AG09309 (cell line): ENCODE measurements at regions not wholly inside any gene's neighbourhood (a gene's known extent, or its start where the extent isn't known, plus 50 kb on each side); places are given as distances from the start of the nearest gene placed in this dataset.

ENCODE experiments used
- DNase-seq: peaks from one replicate; pipeline ENCODE4 v3.0.0-alpha.2; 2010; ENCODE audit warnings: low read depth
- H3K4me3 ChIP-seq: 2 replicates; pipeline ENCODE4 v1.5.1; 2011; ENCODE audit warnings: mild to moderate bottlenecking, low read depth, low read length, moderate library complexity; ENCODE audit not compliant: control insufficient read depth
- TF ChIP-seq, protein P1 (sequence below): IDR thresholded peaks from 2 replicates; pipeline ENCODE4 v1.5.1; 2011; ENCODE audit warnings: mild to moderate bottlenecking, low read depth, low read length, inconsistent platforms; ENCODE audit not compliant: insufficient read depth, control insufficient read depth; ENCODE audit errors: missing control alignments

DNA sequence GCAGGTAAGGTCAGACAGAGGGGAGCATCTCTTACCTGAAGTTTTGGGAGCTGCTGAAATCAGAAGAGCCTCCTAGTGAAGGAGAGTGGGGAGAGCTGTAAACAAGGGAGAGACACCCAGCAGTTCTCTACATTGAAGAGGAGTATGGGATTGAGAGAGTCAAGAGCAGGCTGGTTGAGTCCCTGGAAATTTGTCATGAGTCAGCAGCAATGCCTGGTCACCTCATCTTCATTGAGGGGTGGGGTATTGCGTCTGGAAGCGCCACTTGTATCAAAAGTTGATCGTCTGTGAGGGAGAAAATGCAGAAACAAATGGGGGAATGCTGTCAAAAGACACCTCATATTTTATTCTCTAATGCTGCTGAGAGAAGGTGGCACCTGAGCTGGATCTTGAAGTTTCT is 256.6 kb upstream of the CFAP20DC start:
- TF ChIP-seq, protein P1, sequence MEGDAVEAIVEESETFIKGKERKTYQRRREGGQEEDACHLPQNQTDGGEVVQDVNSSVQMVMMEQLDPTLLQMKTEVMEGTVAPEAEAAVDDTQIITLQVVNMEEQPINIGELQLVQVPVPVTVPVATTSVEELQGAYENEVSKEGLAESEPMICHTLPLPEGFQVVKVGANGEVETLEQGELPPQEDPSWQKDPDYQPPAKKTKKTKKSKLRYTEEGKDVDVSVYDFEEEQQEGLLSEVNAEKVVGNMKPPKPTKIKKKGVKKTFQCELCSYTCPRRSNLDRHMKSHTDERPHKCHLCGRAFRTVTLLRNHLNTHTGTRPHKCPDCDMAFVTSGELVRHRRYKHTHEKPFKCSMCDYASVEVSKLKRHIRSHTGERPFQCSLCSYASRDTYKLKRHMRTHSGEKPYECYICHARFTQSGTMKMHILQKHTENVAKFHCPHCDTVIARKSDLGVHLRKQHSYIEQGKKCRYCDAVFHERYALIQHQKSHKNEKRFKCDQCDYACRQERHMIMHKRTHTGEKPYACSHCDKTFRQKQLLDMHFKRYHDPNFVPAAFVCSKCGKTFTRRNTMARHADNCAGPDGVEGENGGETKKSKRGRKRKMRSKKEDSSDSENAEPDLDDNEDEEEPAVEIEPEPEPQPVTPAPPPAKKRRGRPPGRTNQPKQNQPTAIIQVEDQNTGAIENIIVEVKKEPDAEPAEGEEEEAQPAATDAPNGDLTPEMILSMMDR = no peak
- no peak overlapping the region for H3K4me3 ChIP-seq
- DNase-seq = no peak

DNA sequence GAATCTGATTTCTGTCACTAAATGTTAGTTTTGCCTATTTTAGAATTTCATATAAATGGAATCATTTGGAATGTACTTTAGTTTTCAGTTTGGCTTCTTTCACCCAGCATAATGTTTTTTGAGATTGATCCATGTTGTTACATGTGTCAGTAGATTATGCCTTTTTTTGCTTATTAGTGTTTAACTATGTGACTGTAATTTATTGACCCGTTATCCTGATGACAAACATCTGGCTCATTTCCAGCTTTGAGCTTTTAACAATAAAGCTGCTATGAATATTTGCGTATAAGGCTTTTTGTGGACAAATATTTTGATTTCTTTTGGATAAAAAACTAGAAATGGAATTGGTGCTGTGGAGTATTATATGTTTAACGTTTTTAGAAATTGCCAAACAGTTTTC is 254.5 kb upstream of the CFAP20DC start:
- TF ChIP-seq, protein P1 = no peak
- no peak for DNase-seq
- H3K4me3 ChIP-seq = no peak overlapping the region

DNA sequence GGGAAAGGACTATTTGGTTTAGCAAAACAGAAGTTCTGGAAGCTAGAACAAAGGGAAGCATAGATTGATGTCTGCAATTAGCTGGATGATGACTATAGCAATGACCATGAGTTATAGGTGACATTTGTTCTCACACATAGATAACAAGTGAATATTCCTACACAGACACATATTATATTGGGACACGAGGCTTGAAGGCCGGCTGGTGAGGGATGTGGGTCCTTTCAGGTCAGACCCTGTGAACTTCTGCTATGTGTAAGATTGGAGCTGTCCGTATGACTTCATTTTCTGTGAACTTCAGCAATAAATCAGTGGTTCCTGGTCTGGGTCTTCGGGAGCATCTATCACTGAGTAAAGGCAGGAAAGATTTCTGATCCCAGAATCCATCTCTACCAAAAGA is 253.6 kb upstream of the CFAP20DC start:
- no peak overlapping the region for H3K4me3 ChIP-seq
- TF ChIP-seq, protein P1 = no peak
- DNase-seq = no peak

GRCh38 chr3:59302442-59302841 is 252.6 kb upstream of the CFAP20DC start:
- TF ChIP-seq, protein P1 = no peak
- no peak for DNase-seq

DNA sequence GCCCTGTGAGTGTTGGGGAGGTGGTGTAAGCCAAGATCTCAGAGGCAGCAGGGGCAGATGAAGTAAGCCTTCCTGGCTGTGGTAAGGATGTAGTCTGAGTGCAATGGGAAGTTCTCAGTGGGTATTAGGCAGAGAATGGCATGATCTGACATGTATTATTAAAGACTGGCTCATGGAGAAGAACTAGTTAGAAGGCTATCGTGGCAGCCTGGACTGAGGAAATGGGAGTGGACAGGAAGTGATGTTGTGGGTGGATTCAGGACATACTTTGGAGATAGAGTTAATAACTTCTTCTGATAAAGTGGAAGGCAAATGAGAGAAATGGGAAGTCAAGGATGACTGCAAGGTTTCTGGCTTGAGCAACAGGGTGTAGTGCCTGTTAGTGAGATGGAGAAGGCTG is 250.9 kb upstream of the CFAP20DC start:
- TF ChIP-seq, protein P1 = no peak
- no peak overlapping the region for H3K4me3 ChIP-seq

More at GRCh38 chr3:59302442-59302841, 252.6 kb upstream of the CFAP20DC start:
- no peak overlapping the region for H3K4me3 ChIP-seq

DNA sequence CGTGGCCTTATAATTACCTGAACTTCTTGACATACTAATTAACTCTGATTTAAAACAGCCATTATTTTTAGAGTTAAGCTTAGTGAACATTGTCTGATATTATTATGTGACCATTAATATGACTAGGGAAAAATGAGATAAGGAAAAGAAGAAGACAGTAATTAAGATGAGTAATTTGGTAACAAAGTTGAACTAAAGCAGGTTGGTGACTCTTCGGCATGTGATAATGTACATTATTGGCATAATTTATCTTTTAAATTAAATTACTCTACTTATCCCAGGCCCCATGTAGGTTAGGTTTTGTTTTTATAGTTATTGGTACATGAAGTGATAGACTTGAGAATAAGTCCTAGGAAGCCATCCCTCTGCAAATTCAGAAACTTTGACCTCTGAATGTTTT is 249.7 kb upstream of the CFAP20DC start:
- DNase-seq = no peak
- no peak overlapping the region for H3K4me3 ChIP-seq
- TF ChIP-seq, protein P1 = no peak

More for the DNA sequence above, 250.9 kb upstream of the CFAP20DC start:
- DNase-seq = no peak

GRCh38 chr3:59290358-59290757 is 240.5 kb upstream of the CFAP20DC start:
- no peak overlapping the region for H3K4me3 ChIP-seq
- TF ChIP-seq, protein P1 = no peak
- DNase-seq = no peak
